ENCODE measurements at regions not wholly inside any gene's neighbourhood (a gene's known extent, or its start where the extent isn't known, plus 50 kb on each side); places are given as distances from the start of the nearest gene placed in this dataset.

DNA sequence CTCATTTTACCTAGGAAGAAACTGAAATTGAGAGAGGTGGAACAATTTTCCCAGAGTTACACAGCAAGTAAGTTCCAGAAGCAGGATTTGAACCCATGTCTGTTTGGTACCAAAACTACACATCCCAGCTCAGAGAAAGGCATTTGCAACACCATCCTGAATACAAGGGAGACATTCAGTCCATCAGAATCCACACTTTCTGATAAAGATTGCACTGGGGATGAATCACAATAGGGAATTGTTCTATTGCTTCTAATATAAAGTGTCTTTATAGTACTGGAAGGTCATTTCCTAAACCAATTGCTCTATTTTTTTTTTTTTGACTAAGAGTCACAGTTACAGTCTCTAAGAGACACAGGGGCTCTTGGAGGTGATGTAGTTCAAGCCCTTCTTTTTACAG lies 208.1 kb upstream of the CADM1 start:
- TF ChIP-seq, protein P1, sequence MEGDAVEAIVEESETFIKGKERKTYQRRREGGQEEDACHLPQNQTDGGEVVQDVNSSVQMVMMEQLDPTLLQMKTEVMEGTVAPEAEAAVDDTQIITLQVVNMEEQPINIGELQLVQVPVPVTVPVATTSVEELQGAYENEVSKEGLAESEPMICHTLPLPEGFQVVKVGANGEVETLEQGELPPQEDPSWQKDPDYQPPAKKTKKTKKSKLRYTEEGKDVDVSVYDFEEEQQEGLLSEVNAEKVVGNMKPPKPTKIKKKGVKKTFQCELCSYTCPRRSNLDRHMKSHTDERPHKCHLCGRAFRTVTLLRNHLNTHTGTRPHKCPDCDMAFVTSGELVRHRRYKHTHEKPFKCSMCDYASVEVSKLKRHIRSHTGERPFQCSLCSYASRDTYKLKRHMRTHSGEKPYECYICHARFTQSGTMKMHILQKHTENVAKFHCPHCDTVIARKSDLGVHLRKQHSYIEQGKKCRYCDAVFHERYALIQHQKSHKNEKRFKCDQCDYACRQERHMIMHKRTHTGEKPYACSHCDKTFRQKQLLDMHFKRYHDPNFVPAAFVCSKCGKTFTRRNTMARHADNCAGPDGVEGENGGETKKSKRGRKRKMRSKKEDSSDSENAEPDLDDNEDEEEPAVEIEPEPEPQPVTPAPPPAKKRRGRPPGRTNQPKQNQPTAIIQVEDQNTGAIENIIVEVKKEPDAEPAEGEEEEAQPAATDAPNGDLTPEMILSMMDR (conservative IDR thresholded peaks at IDR 0.05 in 1 of 2, IDR thresholded peaks at IDR 0.05 in 1 of 2; ENCODE audit: low read depth in 1 of 2, low read length in 2 of 2), result no peak
- TF ChIP-seq EZH2 (IDR thresholded peaks at IDR 0.05; ENCODE audit: low read length, missing control alignments), result no peak
